MCF 10A (cell line): ENCODE measurements at regions not wholly inside any gene's neighbourhood (a gene's known extent, or its start where the extent isn't known, plus 50 kb on each side); places are given as distances from the start of the nearest gene placed in this dataset.
A peak's percentile ranks its signal among the peaks of the same experiment; 100 is the strongest.

Experiments used
- BruUV-seq: library from RNA; stranded (reverse); fragments of 400-500 nt; replicated peaks from 2 replicates; lab custom pipeline; 2021; lab: Mats Ljungman, UMichigan
- CTCF ChIA-PET: fragments of 300-600 bp; sonication (Branson Sonifier 250); formaldehyde crosslinking; extraction: SDS; loops from one replicate; lab custom pipeline; 2021; ENCODE audit warnings: antibody characterized with exemption, inconsistent platforms; lab: Yijun Ruan, JAX
- POLR2A ChIA-PET: fragments of 300-600, 350-650 bp; sonication (Branson Sonifier 250); formaldehyde crosslinking; extraction: SDS; loops from one replicate; lab custom pipeline; 2020; ENCODE audit warnings: antibody characterized with exemption, inconsistent platforms; lab: Yijun Ruan, JAX
- DNase-seq: peaks from one replicate; pipeline ENCODE4 v3.0.0-alpha.2; 2018; ENCODE audit not compliant: unreplicated experiment
- H3K27ac Mint-ChIP-seq: one replicate; pipeline ENCODE4 v1.8.0; 2022; ENCODE audit warnings: mild to moderate bottlenecking, low read depth, mixed read lengths; ENCODE audit not compliant: unreplicated experiment
- H3K27me3 Mint-ChIP-seq: one replicate; pipeline ENCODE4 v1.8.0; 2022; ENCODE audit warnings: mixed read lengths; ENCODE audit not compliant: insufficient read depth, unreplicated experiment
- H3K36me3 Mint-ChIP-seq: one replicate; pipeline ENCODE4 v1.8.0; 2022; ENCODE audit warnings: mild to moderate bottlenecking, moderate library complexity, mixed read lengths; ENCODE audit not compliant: insufficient read depth, unreplicated experiment
- H3K4me1 Mint-ChIP-seq: one replicate; pipeline ENCODE4 v1.8.0; 2022; ENCODE audit warnings: mixed read lengths; ENCODE audit not compliant: insufficient read depth, unreplicated experiment
- H3K4me3 Mint-ChIP-seq: one replicate; pipeline ENCODE4 v1.8.0; 2022; ENCODE audit warnings: mild to moderate bottlenecking, moderate library complexity, mixed read lengths; ENCODE audit not compliant: unreplicated experiment
- H3K9me3 Mint-ChIP-seq: one replicate; pipeline ENCODE4 v1.8.0; 2022; ENCODE audit warnings: mixed read lengths; ENCODE audit not compliant: unreplicated experiment
- intact Hi-C: fragments of 100-400 bp; cut with micrococcal nuclease; formaldehyde crosslinking; loops from 2 replicates; pipeline ENCODE4 v1.14.1; 2022
- TF ChIP-seq, protein P1 (sequence below): fragments of 200-600 bp; IDR thresholded peaks from one replicate; pipeline ENCODE4 v1.8.0; 2022; ENCODE audit warnings: antibody characterized with exemption, mild to moderate bottlenecking; ENCODE audit not compliant: unreplicated experiment

DNA sequence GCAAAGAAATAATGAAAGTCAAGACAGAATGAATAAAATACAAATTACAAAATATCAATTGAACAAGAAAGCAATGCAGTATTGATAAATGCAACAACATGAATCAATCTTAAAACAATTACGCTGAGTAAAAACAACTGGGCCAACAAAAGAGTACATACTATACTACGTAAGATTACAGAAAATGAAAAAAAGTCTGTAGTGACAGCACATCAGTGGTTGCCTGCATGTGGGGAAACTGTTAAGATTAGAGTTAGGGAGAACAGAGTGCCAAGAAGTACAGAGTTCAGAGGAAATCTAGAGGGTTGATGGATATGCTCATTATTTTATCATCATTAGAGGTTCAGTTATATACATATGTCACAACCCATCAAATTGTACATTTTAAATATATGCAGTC, 706.6 kb upstream of the ACO1 start:
- DNase-seq = no peak
- BruUV-seq = no TSS peak
- no peaks in the 10 kb centered on the region for H3K27me3 Mint-ChIP-seq
- H3K4me1 Mint-ChIP-seq = no peaks in the 10 kb centered on the region
- intact Hi-C loops = no loop called here
- ChIA-PET CTCF (interaction anchor here (0.7 kb wide), 1 partner anchor 964 kb away, joined by 3 read pairs; no protein-coding TSS in a partner anchor), POLR2A (no interaction called here)
- H3K27ac Mint-ChIP-seq = no peak overlapping the region
- no peaks in the 10 kb centered on the region for H3K36me3 Mint-ChIP-seq
- H3K9me3 Mint-ChIP-seq = peaks cover 8% of the 10 kb centered on the region
- H3K4me3 Mint-ChIP-seq = no peak overlapping the region
- TF ChIP-seq, protein P1, sequence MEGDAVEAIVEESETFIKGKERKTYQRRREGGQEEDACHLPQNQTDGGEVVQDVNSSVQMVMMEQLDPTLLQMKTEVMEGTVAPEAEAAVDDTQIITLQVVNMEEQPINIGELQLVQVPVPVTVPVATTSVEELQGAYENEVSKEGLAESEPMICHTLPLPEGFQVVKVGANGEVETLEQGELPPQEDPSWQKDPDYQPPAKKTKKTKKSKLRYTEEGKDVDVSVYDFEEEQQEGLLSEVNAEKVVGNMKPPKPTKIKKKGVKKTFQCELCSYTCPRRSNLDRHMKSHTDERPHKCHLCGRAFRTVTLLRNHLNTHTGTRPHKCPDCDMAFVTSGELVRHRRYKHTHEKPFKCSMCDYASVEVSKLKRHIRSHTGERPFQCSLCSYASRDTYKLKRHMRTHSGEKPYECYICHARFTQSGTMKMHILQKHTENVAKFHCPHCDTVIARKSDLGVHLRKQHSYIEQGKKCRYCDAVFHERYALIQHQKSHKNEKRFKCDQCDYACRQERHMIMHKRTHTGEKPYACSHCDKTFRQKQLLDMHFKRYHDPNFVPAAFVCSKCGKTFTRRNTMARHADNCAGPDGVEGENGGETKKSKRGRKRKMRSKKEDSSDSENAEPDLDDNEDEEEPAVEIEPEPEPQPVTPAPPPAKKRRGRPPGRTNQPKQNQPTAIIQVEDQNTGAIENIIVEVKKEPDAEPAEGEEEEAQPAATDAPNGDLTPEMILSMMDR = no peak

DNA sequence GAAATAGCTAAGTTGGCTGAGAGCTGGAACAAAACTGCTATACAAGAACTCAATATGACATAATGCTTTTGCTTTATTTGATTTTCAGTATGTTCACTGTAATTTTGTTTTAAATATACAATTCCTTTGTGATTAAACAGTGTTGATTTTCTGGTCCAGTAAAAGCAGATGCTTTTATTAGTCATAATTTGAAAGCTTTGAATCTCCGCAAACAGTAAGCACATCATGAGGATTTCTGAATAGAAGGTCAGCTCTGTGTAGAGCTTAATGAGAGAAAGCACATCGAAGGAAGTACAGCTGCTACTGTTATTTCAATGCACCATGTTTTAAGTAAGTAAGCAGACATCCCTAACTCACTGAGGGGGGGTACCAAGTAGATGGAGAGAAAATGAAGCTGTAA, 701.3 kb upstream of the ACO1 start:
- ChIA-PET CTCF (interaction anchor here (0.5 to 1.3 kb wide), 2 partner anchors 379 to 1736 kb away, joined by 3 to 4 read pairs; no protein-coding TSS in a partner anchor), POLR2A (no interaction called here)
- H3K27ac Mint-ChIP-seq = no peak overlapping the region
- no peak overlapping the region for H3K4me3 Mint-ChIP-seq
- H3K36me3 Mint-ChIP-seq = no peaks in the 10 kb centered on the region
- intact Hi-C loops = no loop called here
- peaks cover 8% of the 10 kb centered on the region for H3K9me3 Mint-ChIP-seq
- no peaks in the 10 kb centered on the region for H3K4me1 Mint-ChIP-seq
- no TSS peak for BruUV-seq
- DNase-seq = no peak
- TF ChIP-seq, protein P1 = no peak
- H3K27me3 Mint-ChIP-seq = no peaks in the 10 kb centered on the region

DNA sequence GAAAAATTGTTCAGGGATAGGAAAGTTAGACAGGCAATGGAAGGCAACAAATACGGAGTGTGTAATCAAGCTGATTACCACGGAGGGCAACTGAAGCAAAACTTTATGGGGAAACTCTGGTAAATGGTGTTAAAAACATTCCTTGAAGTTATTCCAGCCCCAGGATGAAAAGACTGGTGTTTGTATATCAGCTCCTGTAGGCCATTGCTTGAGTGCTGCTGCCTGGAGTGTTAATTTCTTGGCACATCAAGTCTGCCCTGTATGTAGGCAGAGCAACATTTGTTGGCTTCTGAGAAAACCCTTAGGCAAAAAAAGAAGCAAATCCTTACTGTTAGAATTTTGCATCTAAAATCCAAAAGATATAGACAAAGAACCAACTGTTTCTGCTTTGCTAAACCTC, 686.5 kb upstream of the ACO1 start:
- peaks cover 4% of the 10 kb centered on the region for H3K36me3 Mint-ChIP-seq
- H3K27ac Mint-ChIP-seq = no peak overlapping the region
- intact Hi-C loops = no loop called here
- H3K27me3 Mint-ChIP-seq = no peaks in the 10 kb centered on the region
- CTCF ChIA-PET = no interaction called here
- TF ChIP-seq, protein P1 = no peak
- POLR2A ChIA-PET = no interaction called here
- H3K4me1 Mint-ChIP-seq = peaks cover 14% of the 10 kb centered on the region
- DNase-seq = no peak
- BruUV-seq = no TSS peak
- no peaks in the 10 kb centered on the region for H3K9me3 Mint-ChIP-seq
- no peak overlapping the region for H3K4me3 Mint-ChIP-seq

DNA sequence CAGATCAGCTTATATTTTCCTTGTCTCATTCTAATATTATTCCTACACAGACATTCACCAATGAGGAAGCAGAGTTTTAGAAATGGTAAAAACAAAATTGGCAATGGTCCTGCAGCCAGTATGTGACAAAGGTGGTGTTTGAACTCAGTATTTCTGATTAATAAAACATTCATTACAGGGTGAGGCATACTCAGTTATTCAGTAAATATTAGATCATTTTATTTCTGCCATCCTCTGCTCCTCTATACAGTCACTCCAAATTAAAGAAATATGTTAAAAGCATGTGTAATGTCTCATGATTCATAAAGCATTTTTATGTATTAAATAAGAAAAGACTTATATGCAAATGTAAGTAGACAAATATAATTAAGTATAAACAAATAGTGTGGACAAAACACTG, 684.6 kb upstream of the ACO1 start:
- no peaks in the 10 kb centered on the region for H3K27me3 Mint-ChIP-seq
- peaks cover 14% of the 10 kb centered on the region for H3K4me1 Mint-ChIP-seq
- CTCF ChIA-PET = interaction anchor here (0.7 kb wide), 1 partner anchor 289 kb away, joined by 3 read pairs; no protein-coding TSS in a partner anchor

More for the DNA sequence above, 684.6 kb upstream of the ACO1 start:
- H3K9me3 Mint-ChIP-seq = no peaks in the 10 kb centered on the region
- TF ChIP-seq, protein P1 = no peak
- H3K36me3 Mint-ChIP-seq = peaks cover 4% of the 10 kb centered on the region
- no peak overlapping the region for H3K4me3 Mint-ChIP-seq
- DNase-seq = no peak
- BruUV-seq = no TSS peak
- intact Hi-C loops = no loop called here
- POLR2A ChIA-PET = interaction anchor here (1.2 kb wide), 2 partner anchors 22 to 127 kb away, joined by 3 read pairs; no protein-coding TSS in a partner anchor
- peak overlapping the region; percentile 43 for H3K27ac Mint-ChIP-seq
